OCI-LY7 (cell line): ENCODE measurements at regions not wholly inside any gene's neighbourhood (a gene's known extent, or its start where the extent isn't known, plus 50 kb on each side); places are given as distances from the start of the nearest gene placed in this dataset.
"Not testable (repeated sequence)": the region's sequence is repeated elsewhere in the genome, so short reads cannot be mapped to it uniquely, and the experiment has no call there.

ENCODE experiments used
- CTCF ChIP-seq: fragments of 200-600 bp; sonication (generic); conservative IDR thresholded peaks from 2 replicates; pipeline ENCODE4 v1.5.1; 2014; ENCODE audit warnings: mild to moderate bottlenecking, antibody characterized with exemption, low read length, moderate library complexity, mixed read lengths
- EZH2phosphoT487 ChIP-seq: fragments of 200-600 bp; sonication (generic); IDR thresholded peaks from 2 replicates; pipeline ENCODE4 v1.6.1; 2018; ENCODE audit warnings: low read depth, borderline replicate concordance, mild to moderate bottlenecking, mixed run types, antibody characterized with exemption, low read length, moderate library complexity, mixed read lengths

GRCh38 chr6:135626001-135626400, 128.5 kb upstream of the AHI1 start:
- not testable (repeated sequence) for TF ChIP-seq CTCF, EZH2phosphoT487
